Fibroblast of the aortic adventitia (primary cell): ENCODE measurements at regions not wholly inside any gene's neighbourhood (a gene's known extent, or its start where the extent isn't known, plus 50 kb on each side); places are given as distances from the start of the nearest gene placed in this dataset.
"Not testable (repeated sequence)": the region's sequence is repeated elsewhere in the genome, so short reads cannot be mapped to it uniquely, and the experiment has no call there.

Experiments used
- DNase-seq: peaks from one replicate; pipeline ENCODE4 v3.0.0-alpha.2; 2010; ENCODE audit warnings: low read depth
- H3K4me3 ChIP-seq: 2 replicates; pipeline ENCODE4 v1.5.1; 2011; ENCODE audit warnings: low read depth, mild to moderate bottlenecking, control low read depth, low read length, moderate library complexity
- TF ChIP-seq, protein P1 (sequence below): IDR thresholded peaks from 2 replicates; pipeline ENCODE4 v1.5.1; 2011; ENCODE audit warnings: mild to moderate bottlenecking, low read length, control low read depth, inconsistent platforms; ENCODE audit not compliant: insufficient read depth

- TF ChIP-seq, protein P1, sequence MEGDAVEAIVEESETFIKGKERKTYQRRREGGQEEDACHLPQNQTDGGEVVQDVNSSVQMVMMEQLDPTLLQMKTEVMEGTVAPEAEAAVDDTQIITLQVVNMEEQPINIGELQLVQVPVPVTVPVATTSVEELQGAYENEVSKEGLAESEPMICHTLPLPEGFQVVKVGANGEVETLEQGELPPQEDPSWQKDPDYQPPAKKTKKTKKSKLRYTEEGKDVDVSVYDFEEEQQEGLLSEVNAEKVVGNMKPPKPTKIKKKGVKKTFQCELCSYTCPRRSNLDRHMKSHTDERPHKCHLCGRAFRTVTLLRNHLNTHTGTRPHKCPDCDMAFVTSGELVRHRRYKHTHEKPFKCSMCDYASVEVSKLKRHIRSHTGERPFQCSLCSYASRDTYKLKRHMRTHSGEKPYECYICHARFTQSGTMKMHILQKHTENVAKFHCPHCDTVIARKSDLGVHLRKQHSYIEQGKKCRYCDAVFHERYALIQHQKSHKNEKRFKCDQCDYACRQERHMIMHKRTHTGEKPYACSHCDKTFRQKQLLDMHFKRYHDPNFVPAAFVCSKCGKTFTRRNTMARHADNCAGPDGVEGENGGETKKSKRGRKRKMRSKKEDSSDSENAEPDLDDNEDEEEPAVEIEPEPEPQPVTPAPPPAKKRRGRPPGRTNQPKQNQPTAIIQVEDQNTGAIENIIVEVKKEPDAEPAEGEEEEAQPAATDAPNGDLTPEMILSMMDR: no peak
- no peak for DNase-seq
- no peak overlapping the region for H3K4me3 ChIP-seq
Observed at GRCh38 chr14:71426001-71426400, 506.2 kb upstream of the RGS6 start.

- no peak overlapping the region for H3K4me3 ChIP-seq
- TF ChIP-seq, protein P1: no peak
- DNase-seq: no peak
Observed at GRCh38 chr14:71429902-71430301, 502.3 kb upstream of the RGS6 start.

GRCh38 chr14:71430321-71430677, 501.9 kb upstream of the RGS6 start:
- TF ChIP-seq, protein P1: no peak

DNA sequence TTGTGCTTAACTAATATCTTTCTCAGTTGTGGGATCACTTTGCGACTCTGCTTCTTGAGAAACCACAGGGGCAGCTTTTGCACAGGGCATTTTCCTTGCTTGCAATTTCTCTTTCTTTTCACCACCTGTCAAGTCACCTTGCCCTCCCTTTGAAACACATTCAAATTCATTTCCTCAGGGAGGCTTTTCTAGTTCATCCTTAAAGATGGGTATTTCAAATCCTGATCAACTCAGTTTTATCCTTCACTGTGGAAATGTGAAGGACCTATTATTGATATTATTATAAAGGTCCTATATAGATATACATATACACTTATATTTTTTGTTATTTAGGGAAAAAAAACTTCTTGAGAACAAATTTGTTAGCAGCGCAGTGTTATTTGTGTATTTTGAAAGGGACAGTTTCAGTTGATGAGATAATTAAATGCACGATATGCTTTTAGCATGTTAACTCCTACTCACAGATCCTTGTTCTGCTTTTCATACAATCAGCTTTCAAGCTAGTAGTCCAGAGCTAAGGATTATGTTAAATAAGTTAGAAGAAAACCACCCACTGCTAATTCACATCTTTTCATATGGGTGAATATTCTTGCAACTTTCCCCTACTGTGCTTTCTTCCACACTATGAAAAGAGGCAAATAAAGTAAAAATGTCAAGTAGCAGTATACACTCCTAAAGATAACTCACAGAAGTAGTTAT, 501.4 kb upstream of the RGS6 start:
- DNase-seq: no peak
- H3K4me3 ChIP-seq: no peak overlapping the region
- TF ChIP-seq, protein P1: no peak

More at GRCh38 chr14:71430321-71430677, 501.9 kb upstream of the RGS6 start:
- no peak for DNase-seq
- no peak overlapping the region for H3K4me3 ChIP-seq

DNA sequence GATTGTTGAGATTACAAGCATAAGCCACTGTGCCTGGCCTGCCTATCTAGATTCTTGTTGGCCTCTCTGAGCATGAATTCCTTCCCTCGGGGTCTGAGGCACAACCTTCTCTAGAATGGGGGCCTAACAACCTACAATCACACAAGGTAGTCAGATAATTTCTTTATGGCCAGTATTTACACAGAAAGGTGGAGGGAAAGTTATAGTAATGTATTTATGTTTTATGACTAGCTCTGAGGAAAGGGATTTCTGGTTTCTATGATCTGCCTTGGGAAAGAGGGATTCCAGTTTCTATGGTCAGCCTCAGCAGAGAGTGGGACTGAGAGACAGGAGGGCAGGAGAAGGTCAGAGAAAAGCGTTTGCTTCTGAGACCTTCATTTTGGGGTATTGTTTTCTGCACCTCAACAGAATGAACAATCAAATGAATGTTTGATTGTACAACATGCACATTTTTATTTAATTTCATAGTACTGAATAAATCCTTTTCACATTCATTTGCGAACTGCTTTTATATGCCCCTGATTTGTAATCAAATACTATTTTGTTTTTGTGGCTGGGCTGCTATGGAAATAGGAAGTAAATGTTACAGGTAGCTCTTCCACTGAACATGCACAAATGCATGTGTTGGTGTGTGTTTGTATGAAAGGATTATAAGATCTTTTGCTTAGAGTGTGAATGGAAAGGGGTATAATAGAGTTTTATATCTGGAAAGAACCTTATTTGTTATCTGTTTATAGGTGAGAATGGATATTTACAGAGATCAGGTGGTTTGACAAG, 499.7 kb upstream of the RGS6 start:
- TF ChIP-seq, protein P1: no peak
- DNase-seq: no peak
- H3K4me3 ChIP-seq: no peak overlapping the region

DNA sequence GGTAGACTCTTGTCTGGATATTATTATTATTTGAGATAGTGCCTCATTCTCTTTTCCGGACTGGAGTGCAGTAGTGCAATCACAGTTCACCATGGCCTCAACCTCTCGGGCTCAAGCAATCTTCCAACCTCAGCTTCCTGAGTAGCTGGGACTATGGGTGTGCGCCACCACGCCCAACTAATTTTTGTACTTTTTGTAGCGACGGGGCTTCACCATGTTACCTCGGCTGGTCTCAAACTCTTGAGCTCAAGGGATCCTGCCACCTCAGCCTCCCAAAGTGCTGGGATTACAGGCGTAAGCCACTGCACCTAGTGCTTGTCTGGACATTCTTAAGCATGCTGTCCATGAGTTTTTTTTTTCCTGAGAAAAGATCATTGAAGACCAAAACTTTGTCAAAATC, 498.9 kb upstream of the RGS6 start:
- DNase-seq: no peak
- TF ChIP-seq, protein P1: no peak
- no peak overlapping the region for H3K4me3 ChIP-seq

DNA sequence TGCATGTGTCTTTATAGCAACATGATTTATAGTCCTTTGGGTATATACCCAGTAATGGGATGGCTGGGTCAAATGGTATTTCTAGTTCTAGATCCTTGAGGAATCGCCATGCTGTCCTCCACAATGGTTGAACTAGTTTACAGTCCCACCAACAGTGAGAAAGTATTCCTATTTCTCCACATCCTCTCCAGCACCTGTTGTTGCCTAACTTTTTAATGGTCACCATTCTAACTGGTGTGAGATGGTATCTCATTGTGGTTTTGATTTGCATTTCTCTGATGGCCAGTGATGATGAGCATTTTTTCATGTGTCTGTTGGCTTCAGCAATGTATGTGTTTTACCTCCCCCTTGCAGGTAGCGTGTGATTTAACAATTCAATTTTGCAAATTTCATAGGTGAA, 496.6 kb upstream of the RGS6 start:
- not testable (repeated sequence) for H3K4me3 ChIP-seq, DNase-seq
